ENCODE measurements at regions not wholly inside any gene's neighbourhood (a gene's known extent, or its start where the extent isn't known, plus 50 kb on each side); places are given as distances from the start of the nearest gene placed in this dataset.

GRCh38 chr11:82676483-82677094, 57.1 kb downstream of the FAM181B start:
- no peak for DNase-seq (ENCODE audit: low spot score)

GRCh38 chr11:82675838-82676237, 57.8 kb downstream of the FAM181B start:
- DNase-seq (ENCODE audit: low spot score): no peak

- DNase-seq (ENCODE audit: low spot score): no peak
Observed at GRCh38 chr11:82673631-82674030, 60.0 kb downstream of the FAM181B start.

GRCh38 chr11:82671451-82671850, 62.2 kb downstream of the FAM181B start:
- no peak for DNase-seq (ENCODE audit: low spot score)

GRCh38 chr11:82663535-82663934, 70.1 kb downstream of the FAM181B start:
- DNase-seq (ENCODE audit: low spot score): no peak

- no peak for DNase-seq (ENCODE audit: low spot score)
Observed at GRCh38 chr11:82653752-82654151, 79.9 kb downstream of the FAM181B start.

GRCh38 chr11:82639251-82639650, 94.4 kb downstream of the FAM181B start:
- DNase-seq (ENCODE audit: low spot score): no peak

GRCh38 chr11:82636615-82637014, 97.0 kb downstream of the FAM181B start:
- no peak for DNase-seq (ENCODE audit: low spot score)

- DNase-seq (ENCODE audit: low spot score): no peak
Observed at GRCh38 chr11:82634091-82634490, 99.6 kb downstream of the FAM181B start.

GRCh38 chr11:82631722-82632630, 101.7 kb downstream of the FAM181B start:
- no peak for DNase-seq (ENCODE audit: low spot score)

GRCh38 chr11:82610671-82611070, 123.0 kb downstream of the FAM181B start:
- no peak for DNase-seq (ENCODE audit: low spot score)

GRCh38 chr11:82606738-82607137, 126.9 kb downstream of the FAM181B start:
- no peak for DNase-seq (ENCODE audit: low spot score)

GRCh38 chr11:82601711-82602110, 132.0 kb downstream of the FAM181B start:
- no peak for DNase-seq (ENCODE audit: low spot score)

GRCh38 chr11:82599836-82600235, 133.8 kb downstream of the FAM181B start:
- DNase-seq (ENCODE audit: low spot score): no peak

GRCh38 chr11:82586581-82586980, 147.1 kb downstream of the FAM181B start:
- DNase-seq (ENCODE audit: low spot score): no peak

- no peak for DNase-seq (ENCODE audit: low spot score)
Observed at GRCh38 chr11:82577246-82577645, 156.4 kb downstream of the FAM181B start.

GRCh38 chr11:82560836-82561235, 172.8 kb downstream of the FAM181B start:
- DNase-seq (ENCODE audit: low spot score): no peak

- no peak for DNase-seq (ENCODE audit: low spot score)
Observed at GRCh38 chr11:82559609-82560008, 174.1 kb downstream of the FAM181B start.

GRCh38 chr11:82557274-82557673, 176.4 kb downstream of the FAM181B start:
- no peak for DNase-seq (ENCODE audit: low spot score)

- no peak for DNase-seq (ENCODE audit: low spot score)
Observed at GRCh38 chr11:82556210-82556609, 177.5 kb downstream of the FAM181B start.

- no peak for DNase-seq (ENCODE audit: low spot score)
Observed at GRCh38 chr11:82546661-82547557, 186.8 kb downstream of the FAM181B start.

- no peak for DNase-seq (ENCODE audit: low spot score)
Observed at GRCh38 chr11:82539669-82540068, 194.0 kb downstream of the FAM181B start.

Measured in HuH-7 (cell line).